ENCODE measurements at regions not wholly inside any gene's neighbourhood (a gene's known extent, or its start where the extent isn't known, plus 50 kb on each side); places are given as distances from the start of the nearest gene placed in this dataset.

- TF ChIP-seq MAX (IDR thresholded peaks at IDR 0.05; ENCODE audit: low read depth, low read length), result no peak
- no peak for TF ChIP-seq CTCF (IDR thresholded peaks at IDR 0.05; ENCODE audit: low read depth, low read length)
Measured at GRCh38 chr9:89759572-89759971, 154.8 kb downstream of the GADD45G start.
